Trophoblast cell (in vitro differentiated cells and primary cell): ENCODE measurements at regions not wholly inside any gene's neighbourhood (a gene's known extent, or its start where the extent isn't known, plus 50 kb on each side); places are given as distances from the start of the nearest gene placed in this dataset.

Experiments
- DNase-seq, 2 donors: peaks; one replicate each; pipeline ENCODE4 v3.0.0-alpha.2; 2016
- H2AFZ ChIP-seq: 2 replicates; pipeline ENCODE4 v1.6.1; 2013; ENCODE audit warnings: low read length, moderate library complexity, mild to moderate bottlenecking; ENCODE audit not compliant: insufficient read depth, poor library complexity
- H2AK5ac ChIP-seq: 2 replicates; pipeline ENCODE4 v1.6.1; 2013; ENCODE audit warnings: mild to moderate bottlenecking, low read length
- H2BK120ac ChIP-seq: 2 replicates; pipeline ENCODE4 v1.6.1; 2013; ENCODE audit warnings: low read length, mild to moderate bottlenecking, moderate library complexity; ENCODE audit not compliant: insufficient read depth, poor library complexity
- H2BK12ac ChIP-seq: 2 replicates; pipeline ENCODE4 v1.6.1; 2013; ENCODE audit warnings: mild to moderate bottlenecking, low read length, moderate library complexity
- H2BK5ac ChIP-seq: 2 replicates; pipeline ENCODE4 v1.6.1; 2013; ENCODE audit warnings: low read length, low read depth, moderate library complexity, mild to moderate bottlenecking; ENCODE audit not compliant: poor library complexity
- H3K14ac ChIP-seq: 2 replicates; pipeline ENCODE4 v1.6.1; 2013; ENCODE audit warnings: mild to moderate bottlenecking, low read length
- H3K18ac ChIP-seq: 2 replicates; pipeline ENCODE4 v1.6.1; 2013; ENCODE audit warnings: mild to moderate bottlenecking, low read length
- H3K23ac ChIP-seq: 2 replicates; pipeline ENCODE4 v1.6.1; 2013; ENCODE audit warnings: low read length
- H3K27ac ChIP-seq: 2 replicates; pipeline ENCODE4 v1.5.1; 2013; ENCODE audit warnings: low read depth, mild to moderate bottlenecking, inconsistent platforms, low read length, moderate library complexity
- H3K27me3 ChIP-seq: 2 replicates; pipeline ENCODE4 v1.6.1; 2013; ENCODE audit warnings: inconsistent platforms, mild to moderate bottlenecking, low read length, moderate library complexity; ENCODE audit not compliant: insufficient read depth
- H3K36me3 ChIP-seq, 2 experiments: 1 replicate in 1 of 2; 2 replicates in 1 of 2; pipeline ENCODE4 v1.6.1; 2013; ENCODE audit warnings: low read length in 2 of 2, mild to moderate bottlenecking in 2 of 2, moderate library complexity in 1 of 2; ENCODE audit not compliant: insufficient read depth in 2 of 2, control insufficient read depth in 1 of 2
- H3K4ac ChIP-seq: 2 replicates; pipeline ENCODE4 v1.6.1; 2013; ENCODE audit warnings: low read depth, mild to moderate bottlenecking, low read length, moderate library complexity
- H3K4me1 ChIP-seq, 2 experiments: 1 replicate in 1 of 2; 2 replicates in 1 of 2; pipeline ENCODE4 v1.6.1; 2013; ENCODE audit warnings: low read length in 2 of 2, mild to moderate bottlenecking in 2 of 2, moderate library complexity in 1 of 2; ENCODE audit not compliant: insufficient read depth in 2 of 2, control insufficient read depth in 1 of 2
- H3K4me2 ChIP-seq: 2 replicates; pipeline ENCODE4 v1.6.1; 2013; ENCODE audit warnings: inconsistent platforms, mild to moderate bottlenecking, low read length, moderate library complexity
- H3K4me3 ChIP-seq: 2 replicates; pipeline ENCODE4 v1.5.1; 2013; ENCODE audit warnings: mild to moderate bottlenecking, low read depth, low read length, inconsistent platforms
- H3K79me1 ChIP-seq: one replicate; pipeline ENCODE4 v1.6.1; 2013; ENCODE audit warnings: low read length
- H3K79me2 ChIP-seq: 2 replicates; pipeline ENCODE4 v1.6.1; 2013; ENCODE audit warnings: low read length, mild to moderate bottlenecking; ENCODE audit not compliant: control insufficient read depth, insufficient read depth, poor library complexity
- H3K9ac ChIP-seq: 2 replicates; pipeline ENCODE4 v1.6.1; 2013; ENCODE audit warnings: mild to moderate bottlenecking, low read length
- H3K9me3 ChIP-seq: 2 replicates; pipeline ENCODE4 v1.6.1; 2013; ENCODE audit warnings: low read depth, mild to moderate bottlenecking, control low read depth, inconsistent platforms, low read length; ENCODE audit not compliant: insufficient read depth
- H4K12ac ChIP-seq: 2 replicates; pipeline ENCODE4 v1.6.1; 2013; ENCODE audit warnings: low read depth, mild to moderate bottlenecking, low read length, moderate library complexity
- H4K8ac ChIP-seq: 2 replicates; pipeline ENCODE4 v1.6.1; 2013; ENCODE audit warnings: low read depth, mild to moderate bottlenecking, low read length, moderate library complexity
- H4K91ac ChIP-seq: one replicate; pipeline ENCODE4 v1.6.1; 2013; ENCODE audit warnings: low read depth, mild to moderate bottlenecking, low read length, moderate library complexity
- WGBS: extraction: QIAGEN DNeasy Blood & Tissue Kit; methylation state at CpG from one replicate; pipeline ENCODE4 v1.1.7; 2013; ENCODE audit warnings: missing lambda C conversion rate; ENCODE audit not compliant: insufficient read length, insufficient coverage; ENCODE audit errors: extremely low coverage; 5-methylcytosine and 5-hydroxymethylcytosine counted together

DNA sequence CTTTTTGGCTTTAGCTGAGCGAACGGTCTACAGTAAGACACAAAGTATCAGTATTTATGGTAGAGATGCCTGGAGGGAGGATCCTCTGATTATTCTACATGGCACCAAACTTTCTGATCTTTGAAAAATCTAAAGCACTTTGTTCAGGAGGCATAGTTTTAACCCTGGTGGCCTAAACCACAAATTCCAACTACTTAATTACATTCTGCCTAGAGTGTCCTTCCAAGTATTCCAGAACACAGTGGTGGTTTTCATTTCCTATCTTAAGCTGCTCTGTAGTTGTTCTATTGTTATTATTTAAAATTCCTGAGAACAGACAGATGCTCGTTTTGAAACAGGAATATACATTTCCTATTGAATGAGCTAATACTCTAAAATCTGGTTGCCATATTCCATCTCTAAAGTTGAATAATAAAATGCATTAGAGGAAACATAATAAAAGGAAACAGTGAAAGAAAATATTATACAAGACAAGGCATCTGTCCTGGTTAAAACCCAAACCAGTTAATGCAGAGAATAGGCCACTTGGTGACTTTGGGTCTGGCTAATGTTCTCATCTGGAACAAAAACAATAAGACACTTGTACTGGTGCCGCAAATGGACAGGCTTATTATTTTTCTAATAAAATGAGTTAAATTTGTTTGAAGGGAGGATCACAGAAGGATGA lies 657.4 kb downstream of the SPRY1 start:
- Histone ChIP-seq H3K23ac (no peak overlapping the region), H3K9me3 (no peaks in the 10 kb centered on the region), H4K8ac (no peak overlapping the region), H2BK5ac (no peak overlapping the region), H3K4me2 (no peak overlapping the region), H3K4ac (no peak overlapping the region), H2AFZ (no peak overlapping the region), H4K91ac (no peak overlapping the region), H3K79me1 (no peaks in the 10 kb centered on the region), H3K18ac (no peak overlapping the region), H3K79me2 (no peaks in the 10 kb centered on the region), H3K4me1 (peaks cover 0 to 2% of the 10 kb centered on the region in 2 experiments), H3K27me3 (no peaks in the 10 kb centered on the region), H3K14ac (no peak overlapping the region), H2AK5ac (no peak overlapping the region), H3K4me3 (no peak overlapping the region), H4K12ac (no peak overlapping the region), H2BK120ac (no peak overlapping the region), H3K9ac (no peak overlapping the region), H2BK12ac (no peak overlapping the region), H3K36me3 (no peaks in the 10 kb centered on the region), H3K27ac (peak overlapping the region; percentile 25)
- DNase-seq, result no peak
- no CpG with 5 or more reads among the region's 4 CpGs for WGBS

GRCh38 chr4:124055336-124055735 lies 657.2 kb downstream of the ANKRD50 start:
- H3K79me1 ChIP-seq, result no peaks in the 10 kb centered on the region

DNA sequence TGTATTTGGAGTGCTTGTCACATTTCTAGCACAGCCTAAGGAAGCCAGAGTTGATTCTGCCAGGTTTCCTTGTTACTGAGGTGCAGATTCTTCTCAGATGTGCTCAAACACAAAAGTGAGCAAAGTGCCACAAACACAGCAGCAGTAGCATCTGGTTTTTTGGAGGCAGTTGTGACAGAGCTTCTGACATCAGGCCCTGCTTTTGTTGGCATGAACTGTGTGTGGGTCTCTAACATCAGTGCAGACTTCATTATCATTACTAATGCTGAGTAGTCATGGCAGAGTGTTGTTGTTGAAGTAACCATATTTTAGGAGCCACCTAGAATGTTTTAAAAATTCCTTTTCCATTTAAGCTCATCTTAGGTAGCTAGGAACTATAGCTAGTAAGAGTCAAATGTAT lies 656.6 kb downstream of the ANKRD50 start:
- H4K8ac ChIP-seq, result no peak overlapping the region
- no peak overlapping the region for H2AFZ ChIP-seq
- H2BK5ac ChIP-seq, result no peak overlapping the region
- no peak overlapping the region for H2BK12ac ChIP-seq
- H3K79me2 ChIP-seq, result no peaks in the 10 kb centered on the region
- H4K12ac ChIP-seq, result no peak overlapping the region
- H3K4me3 ChIP-seq, result no peak overlapping the region
- no peaks in the 10 kb centered on the region for H3K36me3 ChIP-seq
- H3K79me1 ChIP-seq, result no peaks in the 10 kb centered on the region
- no peak overlapping the region for H4K91ac ChIP-seq
- H3K27me3 ChIP-seq, result no peaks in the 10 kb centered on the region
- no peak overlapping the region for H3K27ac ChIP-seq
- H3K23ac ChIP-seq, result no peak overlapping the region
- no peaks in the 10 kb centered on the region for H3K9me3 ChIP-seq
- H2AK5ac ChIP-seq, result no peak overlapping the region
- H3K4me1 ChIP-seq, result peaks cover 0 to 2% of the 10 kb centered on the region in 2 experiments
- H3K4ac ChIP-seq, result no peak overlapping the region
- no peak overlapping the region for H3K14ac ChIP-seq
- no peak overlapping the region for H3K18ac ChIP-seq
- no peak overlapping the region for H3K4me2 ChIP-seq
- DNase-seq, result no peak
- peak overlapping the region; percentile 11 for H2BK120ac ChIP-seq
- no peak overlapping the region for H3K9ac ChIP-seq

More at GRCh38 chr4:124055336-124055735, 657.2 kb downstream of the ANKRD50 start:
- no peak overlapping the region for H2AFZ ChIP-seq
- H4K12ac ChIP-seq, result no peak overlapping the region
- no peak for DNase-seq
- H3K27ac ChIP-seq, result no peak overlapping the region
- H4K8ac ChIP-seq, result no peak overlapping the region
- H3K4me2 ChIP-seq, result no peak overlapping the region
- H2BK5ac ChIP-seq, result no peak overlapping the region
- no peak overlapping the region for H3K4me3 ChIP-seq
- H3K18ac ChIP-seq, result no peak overlapping the region
- H2AK5ac ChIP-seq, result no peak overlapping the region
- H3K23ac ChIP-seq, result no peak overlapping the region
- H3K14ac ChIP-seq, result no peak overlapping the region
- H4K91ac ChIP-seq, result no peak overlapping the region
- no peaks in the 10 kb centered on the region for H3K27me3 ChIP-seq
- no CpG with 5 or more reads among the region's 1 CpG for WGBS
- no peaks in the 10 kb centered on the region for H3K9me3 ChIP-seq
- no peak overlapping the region for H2BK12ac ChIP-seq
- no peaks in the 10 kb centered on the region for H3K79me2 ChIP-seq
- H2BK120ac ChIP-seq, result no peak overlapping the region
- H3K4ac ChIP-seq, result no peak overlapping the region
- no peaks in the 10 kb centered on the region for H3K36me3 ChIP-seq
- H3K9ac ChIP-seq, result no peak overlapping the region
- peaks cover 0 to 2% of the 10 kb centered on the region in 2 experiments for H3K4me1 ChIP-seq

DNA sequence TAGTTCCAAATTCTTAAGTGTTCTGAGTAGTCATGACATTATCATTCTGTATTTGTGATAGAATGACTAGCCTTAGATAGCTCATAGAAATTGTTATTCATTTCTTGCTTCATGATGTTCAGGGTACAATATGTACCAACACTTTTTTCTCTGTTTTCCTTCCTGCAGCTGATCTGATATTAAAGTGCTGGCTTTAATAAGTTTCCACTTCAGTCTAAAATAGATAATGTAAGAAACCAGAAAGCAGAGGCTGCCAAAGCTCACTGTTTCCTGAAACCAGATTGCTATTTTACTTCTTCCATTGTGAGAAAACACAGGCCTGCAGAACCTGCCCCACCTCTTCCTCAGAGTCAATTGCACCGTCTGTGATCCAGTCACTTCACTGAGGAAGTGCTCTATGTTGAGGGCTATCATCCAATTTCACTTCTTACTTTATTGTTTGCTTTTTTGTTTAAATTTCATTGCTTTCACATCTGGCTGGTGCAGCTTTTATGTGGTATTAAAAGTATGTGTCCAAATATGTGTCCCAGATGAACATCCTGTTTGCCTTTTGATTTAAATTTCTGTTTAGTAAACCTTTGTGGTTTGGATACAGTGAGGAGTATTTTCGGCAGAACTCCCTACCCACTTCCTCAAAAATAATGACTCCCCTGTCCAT lies 652.1 kb downstream of the ANKRD50 start:
- Histone ChIP-seq H2AK5ac (no peak overlapping the region), H3K18ac (no peak overlapping the region), H3K14ac (no peak overlapping the region), H3K4me2 (no peak overlapping the region), H4K12ac (no peak overlapping the region), H2BK5ac (no peak overlapping the region), H3K4me1 (peaks cover 0 to 2% of the 10 kb centered on the region in 2 experiments), H4K8ac (no peak overlapping the region), H3K79me2 (no peaks in the 10 kb centered on the region), H3K9ac (no peak overlapping the region), H3K9me3 (no peaks in the 10 kb centered on the region), H3K79me1 (no peaks in the 10 kb centered on the region), H2AFZ (no peak overlapping the region), H2BK12ac (no peak overlapping the region), H3K4ac (no peak overlapping the region), H4K91ac (no peak overlapping the region), H3K27me3 (no peaks in the 10 kb centered on the region), H3K36me3 (no peaks in the 10 kb centered on the region), H3K27ac (peak overlapping the region; percentile 25), H3K23ac (no peak overlapping the region), H3K4me3 (no peak overlapping the region), H2BK120ac (no peak overlapping the region)
- WGBS, result no CpG with 5 or more reads among the region's 2 CpGs
- DNase-seq, result no peak
